Pancreas (tissue), 10 donors: ENCODE measurements at regions not wholly inside any gene's neighbourhood (a gene's known extent, or its start where the extent isn't known, plus 50 kb on each side); places are given as distances from the start of the nearest gene placed in this dataset.
A peak's percentile ranks its signal among the peaks of the same experiment; 100 is the strongest.

Experiments
- ATAC-seq, 4 donors: fragments of 200-7000 bp; cut with Tn5 transposase; one replicate each; pipeline versions ENCODE4 v1.8.0 to v1.9.1; 2020; ENCODE audit warnings: mild to moderate bottlenecking in 4 of 4, moderate library complexity in 4 of 4
- DNase-seq, 6 donors: peaks; one replicate each; pipeline ENCODE4 v3.0.0-alpha.2; 2020
- FAIRE-seq: peaks from 2 replicates; lab custom pipeline; 2012; peaks lifted over from hg19 to GRCh38; lab: Jason Lieb, UNC
- H3K27ac ChIP-seq, 4 donors: fragments of 200-600 bp; sonication (generic); 1 replicate in 3 of 4; 2 replicates in 1 of 4; pipeline versions ENCODE4 v1.5.0 to v1.8.0; 2020
- H3K27me3 ChIP-seq, 4 donors: fragments of 200-600 bp; one replicate each; pipeline ENCODE4 v1.8.0; 2021
- H3K36me3 ChIP-seq, 3 donors: fragments of 200-600 bp; sonication (generic) in 1 of 3; one replicate each; pipeline versions ENCODE4 v1.5.0 to v1.8.0; 2020 to 2021
- H3K4me1 ChIP-seq, 3 donors: fragments of 200-600 bp; one replicate each; pipeline ENCODE4 v1.8.0; 2021
- H3K4me3 ChIP-seq, 4 donors: fragments of 200-600 bp; sonication (generic) in 2 of 4; one replicate each; pipeline versions ENCODE4 v1.5.0 to v1.8.0; 2020 to 2021
- H3K9me3 ChIP-seq, 4 donors: fragments of 200-600 bp; one replicate each; pipeline ENCODE4 v1.8.0; 2021
- CTCF ChIP-seq, 4 donors: fragments of 200-600 bp; sonication (generic) in 3 of 4; IDR thresholded peaks; one replicate each; pipeline versions ENCODE4 v1.5.0 to v1.8.0; 2021; ENCODE audit warnings: antibody characterized with exemption in 4 of 4
- WGBS, 2 donors: extraction: QIAGEN DNeasy Blood & Tissue Kit; methylation state at CpG; one replicate each; pipeline ENCODE4 v1.1.7; 2013; 5-methylcytosine and 5-hydroxymethylcytosine counted together
- intact Hi-C, 3 donors: fragments of 100-400 bp; cut with DNase I; formaldehyde crosslinking; loops; one replicate each; pipeline versions ENCODE4 v1.11.1 to v1.14.2; 2022
- donor health status: healthy with polysubstance abuse.
- donor health status: DM: no; HTN: no; CAD: no; lungs with moderate emphysema.
- donor health status: DM: no; HTN: no; CAD: no.
- donor health status: control.
- donor health status: control.
- donor health status: Bipolar disorder and iron deficiency.
- donor health status: DM: yes; HTN: yes; CAD: no.
- donor health status: DM: no; HTN: no; CAD: no.
- donor health status: DM: no; HTN: no; CAD: no.
- donor health status: DM: yes; HTN: yes; CAD: no.

GRCh38 chr20:40497899-40498691 is 190.9 kb downstream of the MAFB start:
- intact Hi-C loops: no loop called here
- Histone ChIP-seq H3K27ac (no peak overlapping the region), H3K27me3 (no peaks in the 10 kb centered on the region), H3K4me1 (no peaks in the 10 kb centered on the region), H3K36me3 (no peaks in the 10 kb centered on the region), H3K4me3 (no peak overlapping the region), H3K9me3 (no peaks in the 10 kb centered on the region)
- TF ChIP-seq CTCF (IDR thresholded peaks at IDR 0.05): no peak
- WGBS, 2 donors: 58 to 66% methylated on average over 4 of the region's 4 CpGs
- DNase-seq: peak in 1 of 6 donors; percentile 27
- no peak for FAIRE-seq
- ATAC-seq: peak in 3 of 4 donors; percentile 41 to 78 (median 76)

GRCh38 chr20:40495956-40496355 is 193.1 kb downstream of the MAFB start:
- DNase-seq (no peak), ATAC-seq (no peak), FAIRE-seq (no peak)
- H3K9me3 ChIP-seq: no peaks in the 10 kb centered on the region
- WGBS, 2 donors: 86 to 92% methylated on average over 4 of the region's 4 CpGs
- no peaks in the 10 kb centered on the region for H3K4me1 ChIP-seq
- H3K27me3 ChIP-seq: no peaks in the 10 kb centered on the region
- no peak overlapping the region for H3K27ac ChIP-seq
- no peaks in the 10 kb centered on the region for H3K36me3 ChIP-seq
- TF ChIP-seq CTCF (IDR thresholded peaks at IDR 0.05): no peak
- intact Hi-C loops: no loop called here
- H3K4me3 ChIP-seq: no peak overlapping the region

GRCh38 chr20:40494248-40494647 is 194.8 kb downstream of the MAFB start:
- ATAC-seq: peak in 1 of 4 donors; percentile 51
- H3K27ac ChIP-seq: no peak overlapping the region
- DNase-seq: peak in 1 of 6 donors; percentile 42
- no peaks in the 10 kb centered on the region for H3K36me3 ChIP-seq
- no peaks in the 10 kb centered on the region for H3K27me3 ChIP-seq
- no peak for FAIRE-seq
- intact Hi-C loops: no loop called here
- no peak overlapping the region for H3K4me3 ChIP-seq
- WGBS, 2 donors: 70 to 73% methylated on average over 3 of the region's 3 CpGs
- H3K4me1 ChIP-seq: no peaks in the 10 kb centered on the region
- H3K9me3 ChIP-seq: no peaks in the 10 kb centered on the region
- TF ChIP-seq CTCF (IDR thresholded peaks at IDR 0.05): no peak

- TF ChIP-seq CTCF (IDR thresholded peaks at IDR 0.05): no peak
- no peaks in the 10 kb centered on the region for H3K36me3 ChIP-seq
- no peaks in the 10 kb centered on the region for H3K4me1 ChIP-seq
- DNase-seq (no peak), FAIRE-seq (no peak), ATAC-seq (no peak)
- WGBS, 2 donors: 74 to 82% methylated on average over 3 of the region's 3 CpGs
- no peaks in the 10 kb centered on the region for H3K27me3 ChIP-seq
- no peaks in the 10 kb centered on the region for H3K9me3 ChIP-seq
- no peak overlapping the region for H3K4me3 ChIP-seq
- intact Hi-C loops: no loop called here
- no peak overlapping the region for H3K27ac ChIP-seq
Observed at GRCh38 chr20:40493549-40493948, 195.5 kb downstream of the MAFB start.

- Histone ChIP-seq H3K27ac (no peak overlapping the region), H3K27me3 (no peaks in the 10 kb centered on the region), H3K4me3 (no peak overlapping the region), H3K36me3 (no peaks in the 10 kb centered on the region), H3K4me1 (no peaks in the 10 kb centered on the region), H3K9me3 (no peaks in the 10 kb centered on the region)
- WGBS, 2 donors: 23 to 26% methylated on average over 4 of the region's 4 CpGs
- peak in 2 of 6 donors; percentile 17 to 31 for DNase-seq
- FAIRE-seq: no peak
- intact Hi-C loops: no loop called here
- no peak for TF ChIP-seq CTCF (IDR thresholded peaks at IDR 0.05)
- ATAC-seq: no peak
Observed at GRCh38 chr20:40493071-40493470, 196.0 kb downstream of the MAFB start.
